Fibroblast of mammary gland (primary cell): ENCODE measurements at regions not wholly inside any gene's neighbourhood (a gene's known extent, or its start where the extent isn't known, plus 50 kb on each side); places are given as distances from the start of the nearest gene placed in this dataset.
A peak's percentile ranks its signal among the peaks of the same experiment; 100 is the strongest.

Source experiments
- DNase-seq: peaks from one replicate; pipeline ENCODE4 v3.0.0-alpha.2; 2010; ENCODE audit warnings: low read depth
- H3K4me3 ChIP-seq: 2 replicates; pipeline ENCODE4 v1.5.1; 2011; ENCODE audit warnings: low read depth, mild to moderate bottlenecking, low read length, moderate library complexity; ENCODE audit not compliant: control insufficient read depth
- TF ChIP-seq, protein P1 (sequence below): conservative IDR thresholded peaks from 2 replicates; pipeline ENCODE4 v1.5.1; 2011; ENCODE audit warnings: low read depth, low read length, inconsistent platforms; ENCODE audit not compliant: control insufficient read depth, insufficient read depth

DNA sequence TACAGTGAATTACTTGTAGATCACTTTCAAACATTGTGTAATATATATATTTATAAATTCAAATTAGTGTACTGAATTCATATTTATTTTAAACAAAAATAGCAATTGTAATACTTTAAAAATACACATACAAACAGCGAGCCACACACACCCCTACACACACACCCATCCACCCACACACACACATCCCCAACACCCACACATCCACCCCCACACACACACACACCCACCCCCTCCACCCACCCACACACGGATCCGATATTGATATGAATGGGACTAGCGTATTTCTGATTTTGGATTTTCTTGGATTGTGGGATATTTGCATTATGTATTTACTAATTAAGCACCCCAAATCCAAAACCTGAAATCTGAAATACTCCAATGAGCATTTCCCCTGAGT is 451.2 kb downstream of the PCDH7 start:
- no peak for DNase-seq
- TF ChIP-seq, protein P1, sequence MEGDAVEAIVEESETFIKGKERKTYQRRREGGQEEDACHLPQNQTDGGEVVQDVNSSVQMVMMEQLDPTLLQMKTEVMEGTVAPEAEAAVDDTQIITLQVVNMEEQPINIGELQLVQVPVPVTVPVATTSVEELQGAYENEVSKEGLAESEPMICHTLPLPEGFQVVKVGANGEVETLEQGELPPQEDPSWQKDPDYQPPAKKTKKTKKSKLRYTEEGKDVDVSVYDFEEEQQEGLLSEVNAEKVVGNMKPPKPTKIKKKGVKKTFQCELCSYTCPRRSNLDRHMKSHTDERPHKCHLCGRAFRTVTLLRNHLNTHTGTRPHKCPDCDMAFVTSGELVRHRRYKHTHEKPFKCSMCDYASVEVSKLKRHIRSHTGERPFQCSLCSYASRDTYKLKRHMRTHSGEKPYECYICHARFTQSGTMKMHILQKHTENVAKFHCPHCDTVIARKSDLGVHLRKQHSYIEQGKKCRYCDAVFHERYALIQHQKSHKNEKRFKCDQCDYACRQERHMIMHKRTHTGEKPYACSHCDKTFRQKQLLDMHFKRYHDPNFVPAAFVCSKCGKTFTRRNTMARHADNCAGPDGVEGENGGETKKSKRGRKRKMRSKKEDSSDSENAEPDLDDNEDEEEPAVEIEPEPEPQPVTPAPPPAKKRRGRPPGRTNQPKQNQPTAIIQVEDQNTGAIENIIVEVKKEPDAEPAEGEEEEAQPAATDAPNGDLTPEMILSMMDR, result no peak
- no peak overlapping the region for H3K4me3 ChIP-seq

DNA sequence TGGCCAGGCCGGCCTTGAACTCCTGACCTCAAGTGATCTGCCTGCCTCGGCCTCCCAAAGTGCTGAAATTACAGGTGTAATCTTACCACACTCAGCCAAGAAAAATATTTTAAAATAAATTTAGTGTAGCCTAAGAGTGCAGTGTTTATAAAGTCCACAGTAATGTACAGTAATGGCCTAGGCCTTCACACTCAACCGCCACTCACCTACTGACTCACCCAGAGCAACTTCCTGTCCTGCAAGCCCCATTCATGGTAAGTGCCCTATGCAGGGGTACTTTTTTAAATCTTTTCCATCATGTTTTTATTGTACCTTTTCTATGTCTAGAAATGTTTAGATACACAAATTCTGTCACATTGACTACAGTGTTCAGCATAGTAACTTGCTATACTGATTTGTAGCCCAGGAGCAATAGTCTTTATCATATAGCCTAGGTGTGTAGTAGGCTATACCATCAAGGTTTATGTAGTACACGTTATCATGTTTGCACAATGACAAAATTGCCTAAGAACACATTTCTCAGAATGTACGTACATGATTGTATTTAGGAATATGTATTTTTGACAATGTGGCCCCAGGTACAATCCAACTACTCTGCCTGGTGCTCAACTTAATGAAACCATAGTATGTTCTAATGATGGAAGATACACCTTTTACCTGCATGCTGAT is 455.2 kb downstream of the PCDH7 start:
- DNase-seq, result peak; percentile 28
- TF ChIP-seq, protein P1, result no peak
- no peak overlapping the region for H3K4me3 ChIP-seq

DNA sequence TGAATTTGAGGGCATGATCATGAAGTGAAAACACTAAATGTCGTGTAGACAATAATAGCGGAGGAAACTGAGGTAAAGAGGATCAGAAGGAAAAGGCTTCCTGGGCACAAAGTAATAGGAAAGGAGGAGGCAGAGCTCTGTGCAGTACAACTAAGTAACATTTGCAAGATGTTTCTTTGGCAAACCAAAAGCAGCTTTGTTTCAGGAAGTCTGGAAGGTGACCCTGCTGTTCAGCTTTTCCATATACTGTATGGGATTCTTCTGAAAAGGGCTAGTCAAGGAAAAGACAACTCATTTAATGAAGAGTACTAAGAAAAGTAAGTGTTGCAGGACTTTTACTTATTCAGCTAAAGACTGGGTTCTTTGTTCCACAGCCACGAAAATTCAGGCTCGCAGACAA is 463.1 kb downstream of the PCDH7 start:
- DNase-seq, result no peak
- TF ChIP-seq, protein P1, result no peak
- no peak overlapping the region for H3K4me3 ChIP-seq

DNA sequence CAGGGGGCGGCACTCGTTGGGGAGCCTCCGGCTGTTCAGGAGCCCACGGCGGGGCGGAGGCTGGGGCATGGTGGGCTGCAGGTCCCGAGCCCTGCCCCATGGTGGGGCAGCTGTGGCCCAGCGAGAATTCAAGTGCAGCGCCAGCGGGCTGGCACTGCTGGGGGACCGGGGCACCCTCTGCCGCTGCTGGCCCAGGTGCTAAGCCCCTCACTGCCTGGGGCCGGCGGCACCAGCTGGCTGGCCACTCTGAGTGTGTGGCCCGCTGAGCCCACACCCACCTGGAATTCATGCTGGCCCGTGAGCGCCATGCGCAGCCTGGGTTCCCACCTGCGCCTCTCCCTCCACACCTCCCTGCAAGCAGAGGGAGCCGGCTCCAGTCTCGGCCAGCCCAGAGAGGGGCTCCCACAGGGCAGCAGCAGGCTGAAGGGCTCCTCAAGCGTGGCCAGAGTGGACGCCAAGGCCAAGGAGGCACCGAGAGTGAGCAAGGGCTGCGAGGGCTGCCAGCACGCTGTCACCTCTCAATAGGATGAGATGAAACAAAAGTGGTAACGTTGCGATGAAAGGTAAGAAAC is 464.9 kb downstream of the PCDH7 start:
- DNase-seq, result no peak
- H3K4me3 ChIP-seq, result no peak overlapping the region
- TF ChIP-seq, protein P1, result no peak

DNA sequence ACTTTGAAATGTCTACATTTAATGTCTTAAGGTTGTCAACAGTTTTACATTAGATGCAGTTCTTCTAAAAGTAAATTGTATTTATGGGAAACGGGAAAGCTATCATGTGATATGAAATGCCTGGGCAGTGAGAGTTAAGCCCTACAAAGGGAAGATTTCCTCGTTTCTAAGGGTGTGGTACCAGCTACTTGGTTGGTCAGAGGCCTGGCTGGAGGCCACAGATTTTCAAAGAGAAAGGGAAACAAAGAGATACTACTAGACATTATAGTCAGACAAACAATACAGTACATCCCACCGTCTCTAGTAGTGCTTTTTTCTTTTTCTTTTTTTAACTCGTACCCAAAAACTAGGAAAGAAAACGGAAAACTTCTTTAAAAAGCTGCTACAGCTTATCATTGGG is 467.8 kb downstream of the PCDH7 start:
- DNase-seq, result no peak

DNA sequence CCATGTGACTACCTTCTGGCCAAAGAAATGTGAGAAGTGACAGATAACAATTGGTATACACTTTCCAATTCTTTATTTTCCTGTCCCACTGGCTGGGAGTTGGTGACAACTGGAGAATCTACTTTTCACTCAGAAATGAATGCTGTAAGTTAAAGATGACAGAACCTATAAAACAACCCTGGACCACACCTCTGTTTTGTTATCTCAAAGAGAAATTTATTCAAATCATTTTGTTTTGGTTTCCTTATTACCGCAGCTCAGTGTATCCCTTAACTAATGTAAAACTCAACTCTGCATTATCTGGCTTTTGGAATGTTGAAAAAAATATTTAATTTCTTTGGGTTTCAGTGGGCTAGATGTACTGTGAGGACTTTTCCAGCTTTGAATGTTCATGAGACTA is 469.8 kb downstream of the PCDH7 start:
- H3K4me3 ChIP-seq, result no peak overlapping the region
- TF ChIP-seq, protein P1, result no peak

More for the DNA sequence above, 467.8 kb downstream of the PCDH7 start:
- no peak overlapping the region for H3K4me3 ChIP-seq
- TF ChIP-seq, protein P1, result no peak

DNA sequence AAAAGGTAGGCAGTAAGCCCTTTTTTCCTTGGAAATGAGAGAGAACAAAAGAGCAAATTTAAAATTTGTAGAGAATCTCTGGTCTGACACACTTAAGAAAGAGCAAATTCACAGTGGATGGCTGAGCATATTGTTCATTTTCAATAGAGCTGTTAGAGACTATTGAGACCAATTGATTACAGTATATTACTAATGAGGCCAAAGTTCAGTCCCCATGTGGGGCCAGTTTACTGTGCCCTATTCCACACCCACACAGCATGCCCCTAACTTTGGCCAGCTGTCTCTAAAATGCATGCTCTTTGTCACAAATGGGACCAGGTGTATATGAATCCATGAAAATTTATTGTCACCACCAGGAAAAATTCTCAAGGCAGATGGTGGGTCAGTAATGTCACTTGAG is 470.5 kb downstream of the PCDH7 start:
- H3K4me3 ChIP-seq, result no peak overlapping the region
- TF ChIP-seq, protein P1, result no peak
- no peak for DNase-seq

More for the DNA sequence above, 469.8 kb downstream of the PCDH7 start:
- no peak for DNase-seq
